ENCODE measurements at regions not wholly inside any gene's neighbourhood (a gene's known extent, or its start where the extent isn't known, plus 50 kb on each side); places are given as distances from the start of the nearest gene placed in this dataset.
"Not testable (repeated sequence)": the region's sequence is repeated elsewhere in the genome, so short reads cannot be mapped to it uniquely, and the experiment has no call there.

DNA sequence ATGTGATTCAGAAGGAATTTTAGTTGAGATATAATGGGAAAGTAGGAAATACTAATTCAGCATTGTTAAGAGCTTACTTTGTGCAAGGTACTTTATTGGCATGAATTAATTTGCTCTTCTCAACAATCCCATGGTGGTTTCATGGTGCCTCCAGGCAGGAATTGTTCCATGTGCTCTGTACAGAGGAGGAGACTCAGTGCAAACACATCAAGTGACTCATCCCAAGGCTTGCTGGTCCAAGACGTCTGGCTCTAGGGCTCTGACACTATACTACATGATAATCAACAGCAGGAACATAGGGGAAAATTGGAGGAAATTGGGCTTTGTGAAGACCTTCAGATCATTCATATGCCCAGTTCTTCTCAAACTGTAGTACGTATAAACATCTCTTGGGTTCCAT lies 66.5 kb upstream of the PRKG1 start:
- Mint-ChIP-seq H3K4me3 (no peak overlapping the region), H3K4me1 (no peaks in the 10 kb centered on the region), H3K9me3 (no peaks in the 10 kb centered on the region), H3K36me3 (no peaks in the 10 kb centered on the region), H3K27me3 (peaks cover 6% of the 10 kb centered on the region), H3K27ac (no peak overlapping the region)
- CTCF ChIA-PET = no interaction called here
- no peak for DNase-seq

DNA sequence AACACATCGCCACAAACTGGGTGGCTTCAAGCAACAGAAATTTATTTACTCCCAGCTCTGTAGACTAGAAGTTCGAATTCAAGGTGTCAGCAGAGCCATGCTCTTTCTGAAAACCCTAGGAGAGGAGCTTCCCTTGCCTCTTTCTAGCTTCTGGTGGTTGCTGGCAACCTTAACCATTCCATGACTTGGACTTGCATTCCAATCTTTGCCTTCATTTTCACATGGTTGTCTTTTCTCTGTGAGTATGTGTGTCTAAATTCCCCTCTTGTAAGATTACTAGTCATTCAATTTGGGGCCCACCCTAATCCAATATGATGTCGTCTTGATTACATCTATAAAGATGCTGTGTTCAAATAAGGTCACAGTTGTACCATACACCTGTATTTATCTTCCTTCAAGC lies 65.9 kb upstream of the PRKG1 start:
- Mint-ChIP-seq H3K27me3 (peaks cover under 1% of the 10 kb centered on the region), H3K4me1 (no peaks in the 10 kb centered on the region), H3K36me3 (no peaks in the 10 kb centered on the region), H3K27ac (no peak overlapping the region), H3K4me3 (no peak overlapping the region), H3K9me3 (no peaks in the 10 kb centered on the region)
- no peak for DNase-seq
- CTCF ChIA-PET = no interaction called here

DNA sequence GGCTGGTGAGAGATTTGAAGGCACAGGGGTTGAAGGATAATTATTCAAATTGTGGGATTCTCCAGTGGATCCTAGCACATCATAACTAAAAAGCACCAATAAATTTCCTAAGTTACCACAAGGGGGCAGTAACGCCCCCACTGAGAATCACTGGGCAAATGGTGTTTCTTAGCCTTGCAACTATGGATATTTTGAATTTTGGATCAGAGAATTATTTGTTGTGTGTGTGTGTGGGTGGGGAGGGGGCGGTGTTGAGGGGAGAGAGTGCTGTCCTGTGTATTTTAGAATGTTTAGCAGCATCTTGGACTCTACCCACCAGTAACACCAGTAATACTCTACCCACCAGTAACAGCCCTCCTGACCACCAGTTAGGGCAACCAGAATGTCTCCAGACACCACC lies 63.3 kb upstream of the PRKG1 start:
- CTCF ChIA-PET = no interaction called here
- DNase-seq = peak; percentile 32
- peaks cover 4% of the 10 kb centered on the region for H3K27me3 Mint-ChIP-seq

DNA sequence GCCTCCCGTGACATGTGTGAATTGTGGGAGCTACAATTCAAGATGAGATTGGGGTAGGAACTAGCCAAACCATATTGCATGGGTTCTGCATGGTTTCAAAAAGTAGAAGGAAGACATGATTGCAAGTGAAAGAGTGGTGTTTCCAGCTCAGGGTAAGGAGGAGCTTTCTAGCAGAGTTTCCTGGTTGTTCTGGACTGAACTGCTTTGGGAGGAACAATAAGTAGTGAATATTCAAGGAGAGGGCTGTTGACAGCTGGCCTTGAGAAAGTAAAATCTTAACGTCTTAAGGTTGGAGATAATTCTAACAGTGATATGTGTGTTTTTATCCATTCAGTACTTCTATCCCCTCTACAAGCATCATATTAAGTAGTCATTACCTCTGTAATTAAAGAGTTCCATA lies 62.2 kb upstream of the PRKG1 start:
- Mint-ChIP-seq H3K4me1 (no peaks in the 10 kb centered on the region), H3K9me3 (no peaks in the 10 kb centered on the region), H3K27me3 (peaks cover 4% of the 10 kb centered on the region), H3K27ac (no peak overlapping the region), H3K36me3 (no peaks in the 10 kb centered on the region), H3K4me3 (no peak overlapping the region)
- DNase-seq = no peak
- CTCF ChIA-PET = no interaction called here

More for the DNA sequence above, 63.3 kb upstream of the PRKG1 start:
- Mint-ChIP-seq H3K4me3 (no peak overlapping the region), H3K27ac (no peak overlapping the region), H3K9me3 (no peaks in the 10 kb centered on the region), H3K4me1 (no peaks in the 10 kb centered on the region), H3K36me3 (no peaks in the 10 kb centered on the region)

DNA sequence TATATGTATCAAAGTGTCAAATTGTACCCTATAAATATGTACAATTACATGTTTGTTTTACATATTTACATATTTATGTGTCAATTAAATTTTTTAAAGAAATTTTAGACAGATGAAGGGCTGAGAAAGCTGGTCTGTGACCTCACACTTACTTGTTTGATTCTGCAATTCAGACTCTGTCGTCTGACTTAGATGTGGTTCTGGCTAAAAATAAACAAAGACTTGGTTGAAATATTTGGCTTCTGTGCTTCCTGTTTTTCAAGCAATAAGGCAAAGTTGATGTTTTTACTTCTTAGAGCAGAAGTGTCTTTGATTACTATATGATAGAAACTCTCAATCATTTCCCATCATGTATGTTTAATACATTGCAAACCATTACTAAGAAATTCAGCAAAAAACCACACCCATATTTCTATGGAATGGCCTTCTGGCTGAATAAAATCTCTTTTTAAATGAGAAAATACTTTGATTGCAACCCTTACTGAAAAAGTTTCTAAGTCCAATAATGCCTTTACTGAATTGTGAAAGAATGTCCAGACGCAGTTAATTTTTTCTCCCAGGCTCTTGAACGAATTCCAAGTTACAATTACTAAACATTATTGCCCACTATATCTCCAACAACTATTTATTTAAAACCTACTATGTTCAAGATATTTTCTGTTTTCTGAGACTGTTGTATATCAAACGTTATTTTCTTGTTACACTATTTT lies 59.5 kb upstream of the PRKG1 start:
- Mint-ChIP-seq H3K36me3 (no peaks in the 10 kb centered on the region), H3K9me3 (no peaks in the 10 kb centered on the region), H3K4me3 (no peak overlapping the region), H3K27ac (no peak overlapping the region), H3K4me1 (no peaks in the 10 kb centered on the region), H3K27me3 (peaks cover 4% of the 10 kb centered on the region)
- CTCF ChIA-PET = no interaction called here
- no peak for DNase-seq

DNA sequence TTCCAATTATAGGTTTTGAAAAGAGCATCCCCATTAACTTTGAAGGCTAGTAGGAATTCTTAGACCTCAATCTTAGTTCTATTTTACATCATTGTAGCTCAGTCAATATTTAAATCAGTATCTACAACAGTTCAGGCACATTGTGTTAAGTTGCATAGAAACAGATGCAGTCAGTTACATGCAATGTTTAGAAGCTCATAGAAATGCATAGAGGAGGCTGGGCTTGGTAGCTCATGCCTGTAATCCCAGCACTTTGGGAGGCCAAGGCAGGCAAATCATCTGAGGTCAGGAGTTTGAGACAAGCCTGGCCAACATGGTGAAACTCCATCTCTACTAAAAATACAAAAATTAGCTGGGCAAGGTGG lies 58.9 kb upstream of the PRKG1 start:
- H3K27me3 Mint-ChIP-seq, H3K27ac Mint-ChIP-seq, H3K4me3 Mint-ChIP-seq, H3K4me1 Mint-ChIP-seq, CTCF ChIA-PET, DNase-seq, H3K9me3 Mint-ChIP-seq, H3K36me3 Mint-ChIP-seq: not testable (repeated sequence)

DNA sequence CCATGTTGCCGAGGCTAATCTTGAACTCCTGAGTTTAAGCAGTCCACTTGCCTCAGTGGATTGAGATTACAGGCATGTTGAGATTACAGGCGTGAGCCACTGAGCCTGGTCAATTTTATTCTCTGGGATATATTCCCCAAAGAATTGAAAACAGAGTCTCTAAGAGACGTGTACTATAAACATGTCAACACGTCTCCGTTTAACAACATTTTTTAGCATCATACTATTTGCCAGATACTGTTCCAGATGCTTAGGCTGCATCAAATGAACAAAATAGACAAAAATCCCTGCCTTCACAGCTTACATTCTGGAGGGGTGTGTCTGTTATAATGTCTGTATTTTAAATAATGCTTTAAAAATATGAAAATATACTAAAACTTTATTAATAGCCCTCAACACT lies 54.1 kb upstream of the PRKG1 start:
- CTCF ChIA-PET = no interaction called here
- peaks cover 4% of the 10 kb centered on the region for H3K27me3 Mint-ChIP-seq
- no peak overlapping the region for H3K4me3 Mint-ChIP-seq
- no peaks in the 10 kb centered on the region for H3K36me3 Mint-ChIP-seq
- no peaks in the 10 kb centered on the region for H3K4me1 Mint-ChIP-seq
- DNase-seq = no peak
- no peak overlapping the region for H3K27ac Mint-ChIP-seq
- no peaks in the 10 kb centered on the region for H3K9me3 Mint-ChIP-seq

DNA sequence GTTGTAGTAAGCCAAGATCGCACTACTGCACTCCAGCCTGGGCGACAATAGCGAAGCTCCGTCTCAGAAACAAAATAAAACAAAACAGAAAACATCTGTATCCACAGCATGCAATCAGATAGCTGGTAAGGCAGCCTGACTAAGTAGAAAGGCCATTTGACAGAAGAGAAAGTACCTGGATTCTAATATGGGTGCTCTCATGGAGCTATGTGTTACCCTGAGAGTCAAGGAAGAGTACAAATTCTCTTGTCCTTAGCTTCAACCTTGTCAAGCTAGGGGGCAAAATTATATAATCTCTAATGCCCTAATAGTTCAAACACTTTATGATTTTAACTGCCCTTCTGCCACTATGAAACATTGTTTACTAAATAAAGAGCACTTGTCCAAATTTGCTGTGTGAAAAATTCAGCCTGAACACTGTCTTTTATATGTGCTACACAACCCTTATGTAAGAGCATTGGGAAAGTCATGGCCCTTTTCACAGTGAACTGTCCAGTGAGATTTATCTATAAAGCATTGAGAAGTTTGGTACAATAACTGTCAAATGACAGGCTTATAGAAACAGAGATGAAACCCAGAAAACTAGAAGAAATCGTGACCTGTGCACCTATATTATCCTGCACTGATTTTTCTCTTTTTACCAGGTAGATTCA lies 51.2 kb upstream of the PRKG1 start:
- Mint-ChIP-seq H3K36me3 (no peaks in the 10 kb centered on the region), H3K27me3 (no peaks in the 10 kb centered on the region), H3K4me1 (no peaks in the 10 kb centered on the region), H3K9me3 (no peaks in the 10 kb centered on the region), H3K4me3 (no peak overlapping the region), H3K27ac (no peak overlapping the region)
- CTCF ChIA-PET = no interaction called here
- no peak for DNase-seq

DNA sequence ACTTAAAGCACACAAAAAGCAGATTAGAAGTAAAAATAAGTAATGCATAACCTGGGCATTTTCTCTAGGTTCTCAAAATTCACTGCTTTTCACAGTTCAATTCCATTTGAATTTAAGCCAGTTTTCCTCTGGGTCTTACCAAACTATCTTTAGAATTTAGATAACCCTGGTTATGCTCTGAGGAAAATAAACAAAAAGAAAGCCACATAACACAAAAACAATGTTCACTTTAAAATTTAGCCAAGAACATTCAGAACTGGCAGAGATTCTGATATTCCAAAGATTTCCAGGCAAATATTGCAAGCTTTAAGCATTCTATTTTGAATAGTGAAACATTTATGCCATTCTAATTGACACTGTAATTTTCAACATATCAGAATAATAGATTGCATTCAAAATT lies 50.7 kb upstream of the PRKG1 start:
- Mint-ChIP-seq H3K4me1 (no peaks in the 10 kb centered on the region), H3K27ac (no peak overlapping the region), H3K36me3 (no peaks in the 10 kb centered on the region), H3K27me3 (no peaks in the 10 kb centered on the region), H3K4me3 (no peak overlapping the region), H3K9me3 (no peaks in the 10 kb centered on the region)
- CTCF ChIA-PET = no interaction called here
- no peak for DNase-seq

Data from activated naive CD4-positive, alpha-beta T cell treated with anti-CD3 and anti-CD28 coated beads, Interleukin-2, amount 10 ng/mL, durations not matched to agents 7 days and 5 days (primary cell).